Natural killer cell treated with Interleukin-12 subunit alpha and Interleukin-12 subunit beta and Interleukin-15 and Interleukin-18, amount 100 ng/mL, for 72 hours (primary cell): ENCODE measurements at regions not wholly inside any gene's neighbourhood (a gene's known extent, or its start where the extent isn't known, plus 50 kb on each side); places are given as distances from the start of the nearest gene placed in this dataset.
"Not testable (repeated sequence)": the region's sequence is repeated elsewhere in the genome, so short reads cannot be mapped to it uniquely, and the experiment has no call there.

Experiments used
- ATAC-seq, 2 donors: fragments of 150-1000 bp; cut with Tn5 transposase in 1 of 2; sonication (Bioruptor Pico), chemical (Tn5 transposase) in 1 of 2; 2 replicates each; pipeline ENCODE4 v1.10.0; 2021
- DNase-seq: peaks from one replicate; pipeline ENCODE4 v3.0.0; 2022; ENCODE audit warnings: low spot score
- H3K27ac Mint-ChIP-seq, 2 donors: 1 replicate in 1 of 2; 2 replicates in 1 of 2; pipeline ENCODE4 v1.8.0; 2022; ENCODE audit warnings: mixed read lengths in 2 of 2, mild to moderate bottlenecking in 1 of 2, moderate library complexity in 1 of 2
- H3K27me3 Mint-ChIP-seq, 2 donors: 1 replicate in 1 of 2; 2 replicates in 1 of 2; pipeline ENCODE4 v1.8.0; 2022; ENCODE audit warnings: mixed read lengths in 2 of 2
- H3K36me3 Mint-ChIP-seq: one replicate; pipeline ENCODE4 v1.8.0; 2022; ENCODE audit warnings: mixed read lengths
- H3K4me1 Mint-ChIP-seq, 2 donors: 1 replicate in 1 of 2; 2 replicates in 1 of 2; pipeline ENCODE4 v1.8.0; 2022; ENCODE audit warnings: low read depth in 2 of 2, mixed read lengths in 2 of 2, mild to moderate bottlenecking in 1 of 2
- H3K4me3 Mint-ChIP-seq: one replicate; pipeline ENCODE4 v1.8.0; 2022; ENCODE audit warnings: mixed read lengths
- H3K9me3 Mint-ChIP-seq: 2 replicates; pipeline ENCODE4 v1.8.0; 2022; ENCODE audit warnings: mixed read lengths

GRCh38 chr10:36476399-36476798, 649.0 kb upstream of the ANKRD30A start:
- Mint-ChIP-seq H3K4me1 (peaks cover 0 to 3% of the 10 kb centered on the region in 2 donors), H3K27me3 (no peaks in the 10 kb centered on the region), H3K36me3 (no peaks in the 10 kb centered on the region), H3K9me3 (no peaks in the 10 kb centered on the region), H3K4me3 (no peak overlapping the region), H3K27ac (no peak overlapping the region)
- ATAC-seq (no peak), DNase-seq (no peak)

DNA sequence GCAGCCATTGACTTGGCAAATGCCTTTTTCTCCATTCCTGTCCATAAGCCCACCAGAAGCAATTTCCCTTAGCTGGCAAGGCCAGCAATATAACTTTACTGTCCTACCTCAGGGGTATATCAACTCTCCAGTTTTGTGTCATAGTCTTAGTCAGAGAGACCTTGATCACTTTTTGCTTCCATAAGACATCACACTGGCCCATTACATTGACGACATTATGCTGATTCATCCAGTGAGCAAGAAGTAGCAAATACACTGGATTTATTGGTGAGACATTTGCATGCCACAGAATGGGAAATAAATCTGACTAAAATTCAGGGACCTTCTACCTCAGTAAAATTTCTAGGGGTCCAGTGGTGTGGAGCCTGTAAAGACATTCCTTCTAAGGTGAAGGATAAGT, 649.7 kb upstream of the ANKRD30A start:
- no peak overlapping the region for H3K4me3 Mint-ChIP-seq
- peaks cover 0 to 6% of the 10 kb centered on the region in 2 donors for H3K4me1 Mint-ChIP-seq
- no peaks in the 10 kb centered on the region for H3K9me3 Mint-ChIP-seq
- H3K36me3 Mint-ChIP-seq = no peaks in the 10 kb centered on the region
- H3K27ac Mint-ChIP-seq = no peak overlapping the region
- no peaks in the 10 kb centered on the region for H3K27me3 Mint-ChIP-seq
- ATAC-seq (no peak), DNase-seq (no peak)

DNA sequence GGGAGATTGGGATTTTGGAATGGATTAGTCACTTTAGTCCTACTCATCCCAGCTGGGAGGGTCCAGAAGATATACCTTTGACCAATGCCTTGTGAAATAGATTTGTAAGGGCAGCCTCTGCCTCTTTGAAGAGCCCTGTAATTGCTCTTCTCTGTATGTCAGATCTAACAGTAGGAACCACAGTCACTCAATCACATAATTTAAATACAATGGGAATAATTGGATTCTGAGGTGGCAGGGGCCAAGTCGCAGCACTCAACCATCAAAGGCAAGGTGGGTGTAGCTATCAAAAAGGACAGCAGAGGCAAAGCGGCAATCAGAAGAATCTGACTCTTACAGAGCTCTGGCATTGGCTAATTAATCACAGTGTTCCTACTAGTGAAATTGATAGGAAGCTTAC, 650.9 kb upstream of the ANKRD30A start:
- H3K9me3 Mint-ChIP-seq = no peaks in the 10 kb centered on the region
- no peak for ATAC-seq
- H3K4me1 Mint-ChIP-seq = peaks cover 0 to 12% of the 10 kb centered on the region in 2 donors
- no peak overlapping the region for H3K27ac Mint-ChIP-seq
- no peak overlapping the region for H3K4me3 Mint-ChIP-seq
- no peak for DNase-seq
- no peaks in the 10 kb centered on the region for H3K27me3 Mint-ChIP-seq
- no peaks in the 10 kb centered on the region for H3K36me3 Mint-ChIP-seq

DNA sequence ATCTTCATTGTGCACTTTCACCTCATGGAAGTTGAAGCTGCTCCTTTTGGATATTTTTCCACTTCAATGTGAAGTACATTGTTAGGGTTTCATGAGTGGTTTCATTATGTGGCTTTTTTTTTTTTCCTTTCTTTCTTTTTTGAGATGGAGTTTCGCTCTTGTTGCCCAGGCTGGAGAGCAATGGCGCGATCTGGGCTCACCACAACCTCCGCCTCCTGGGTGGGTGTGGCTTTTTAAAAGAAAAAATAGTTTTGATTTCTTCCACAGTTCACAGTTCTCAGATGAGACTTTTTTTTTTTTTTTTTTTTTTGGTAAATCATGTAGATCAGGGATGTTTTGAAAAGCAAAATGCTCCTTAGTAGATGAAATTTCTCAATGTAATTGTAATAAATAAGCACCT, 652.3 kb upstream of the ANKRD30A start:
- Mint-ChIP-seq H3K36me3 (no peaks in the 10 kb centered on the region), H3K4me1 (peaks cover 0 to 14% of the 10 kb centered on the region in 2 donors), H3K4me3 (no peak overlapping the region), H3K27me3 (no peaks in the 10 kb centered on the region), H3K9me3 (no peaks in the 10 kb centered on the region), H3K27ac (no peak overlapping the region)
- ATAC-seq (no peak), DNase-seq (no peak)

DNA sequence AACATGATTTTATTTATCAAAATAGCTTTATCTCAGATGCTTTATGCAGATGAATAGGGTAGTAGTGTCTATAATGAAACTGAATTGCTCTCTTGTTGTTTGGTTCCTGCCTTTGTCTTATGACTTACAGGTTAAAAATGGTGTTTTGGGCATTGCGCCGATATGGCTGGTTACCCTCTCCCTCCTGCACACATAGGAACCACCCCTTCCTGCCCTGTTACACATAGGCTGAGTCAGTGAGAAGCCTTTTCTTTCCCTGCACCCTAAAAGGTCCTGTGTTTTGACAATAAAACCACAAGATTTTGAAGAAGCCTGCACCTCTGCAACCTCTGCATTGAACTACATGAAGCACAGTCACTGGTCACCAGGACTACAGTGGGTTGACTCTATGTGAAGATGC, 655.8 kb upstream of the ANKRD30A start:
- DNase-seq (no peak), ATAC-seq (peak in 1 of 2 donors; percentile 71)
- Mint-ChIP-seq H3K4me1 (peaks cover 0 to 14% of the 10 kb centered on the region in 2 donors), H3K4me3 (no peak overlapping the region), H3K27ac (no peak overlapping the region), H3K36me3 (no peaks in the 10 kb centered on the region), H3K27me3 (no peaks in the 10 kb centered on the region), H3K9me3 (no peaks in the 10 kb centered on the region)

GRCh38 chr10:36468620-36469019, 656.8 kb upstream of the ANKRD30A start:
- no peak for ATAC-seq
- DNase-seq = no peak
- Mint-ChIP-seq H3K27me3 (no peaks in the 10 kb centered on the region), H3K36me3 (no peaks in the 10 kb centered on the region), H3K27ac (no peak overlapping the region), H3K4me1 (peaks cover 0 to 11% of the 10 kb centered on the region in 2 donors), H3K9me3 (no peaks in the 10 kb centered on the region), H3K4me3 (no peak overlapping the region)

DNA sequence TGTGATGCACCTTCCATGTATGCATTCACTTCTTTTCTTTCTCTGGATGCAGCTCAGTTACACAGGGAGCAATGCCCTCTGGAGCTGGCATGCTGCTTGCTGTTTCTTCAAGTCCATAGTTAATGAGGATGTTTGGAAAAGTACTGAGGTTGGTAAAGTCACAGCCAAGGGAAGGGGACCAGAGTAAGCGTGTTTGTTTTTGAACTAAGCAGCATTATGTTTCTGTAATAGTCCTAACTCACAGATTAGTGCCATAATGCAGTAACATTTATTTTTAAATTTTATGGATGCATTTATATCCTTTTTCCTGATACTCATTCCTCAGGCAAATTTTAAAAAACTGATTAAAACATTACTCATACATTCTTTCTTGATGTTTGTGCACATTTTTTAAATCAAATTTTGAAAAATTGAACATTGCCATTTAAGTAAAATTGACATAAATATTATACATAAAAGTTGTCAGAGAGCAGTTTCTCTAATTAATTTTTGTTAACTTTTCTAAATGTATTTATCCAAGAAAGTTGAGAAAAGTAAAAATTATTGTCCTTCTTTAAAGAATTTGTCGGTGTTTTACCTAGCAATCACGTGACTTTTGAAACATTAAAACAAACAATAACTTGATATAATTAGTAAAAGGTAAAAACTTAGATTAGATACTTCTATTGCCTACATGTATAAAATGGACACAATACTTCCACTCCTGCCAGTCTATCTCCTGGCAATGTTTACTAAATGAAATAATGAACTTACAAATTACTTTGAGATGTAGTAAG, 659.6 kb upstream of the ANKRD30A start:
- peaks cover 5% of the 10 kb centered on the region for H3K36me3 Mint-ChIP-seq

DNA sequence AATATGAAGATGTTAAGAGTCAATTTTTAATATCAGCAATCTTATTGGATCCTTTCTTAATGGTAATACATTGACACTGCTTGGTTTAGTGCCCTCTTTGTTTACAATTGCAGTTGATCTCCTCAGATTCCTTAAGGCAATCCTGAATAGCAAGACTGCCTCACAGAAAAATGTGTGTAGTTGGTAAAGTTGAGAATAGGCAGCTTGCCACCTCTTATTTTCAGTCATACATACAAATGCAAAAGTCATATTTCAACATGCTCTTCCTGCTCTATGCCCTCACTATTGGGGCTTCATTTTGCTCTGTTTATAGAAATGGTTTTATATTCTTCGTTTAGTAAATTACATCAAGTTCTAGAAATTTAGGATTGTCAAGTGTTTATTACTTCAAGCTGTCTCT, 661.1 kb upstream of the ANKRD30A start:
- peaks cover 0 to 3% of the 10 kb centered on the region in 2 donors for H3K27me3 Mint-ChIP-seq
- no peak for DNase-seq
- H3K36me3 Mint-ChIP-seq = peaks cover 7% of the 10 kb centered on the region
- H3K4me1 Mint-ChIP-seq = peaks cover 0 to 3% of the 10 kb centered on the region in 2 donors
- H3K27ac Mint-ChIP-seq = no peak overlapping the region
- no peak overlapping the region for H3K4me3 Mint-ChIP-seq
- peaks cover 8% of the 10 kb centered on the region for H3K9me3 Mint-ChIP-seq
- ATAC-seq = no peak

More for the DNA sequence above, 659.6 kb upstream of the ANKRD30A start:
- H3K4me1 Mint-ChIP-seq = peaks cover 0 to 11% of the 10 kb centered on the region in 2 donors
- H3K27ac Mint-ChIP-seq = no peak overlapping the region
- peaks cover 0 to 3% of the 10 kb centered on the region in 2 donors for H3K27me3 Mint-ChIP-seq
- DNase-seq (no peak), ATAC-seq (no peak)
- no peak overlapping the region for H3K4me3 Mint-ChIP-seq
- H3K9me3 Mint-ChIP-seq = peaks cover 7% of the 10 kb centered on the region

DNA sequence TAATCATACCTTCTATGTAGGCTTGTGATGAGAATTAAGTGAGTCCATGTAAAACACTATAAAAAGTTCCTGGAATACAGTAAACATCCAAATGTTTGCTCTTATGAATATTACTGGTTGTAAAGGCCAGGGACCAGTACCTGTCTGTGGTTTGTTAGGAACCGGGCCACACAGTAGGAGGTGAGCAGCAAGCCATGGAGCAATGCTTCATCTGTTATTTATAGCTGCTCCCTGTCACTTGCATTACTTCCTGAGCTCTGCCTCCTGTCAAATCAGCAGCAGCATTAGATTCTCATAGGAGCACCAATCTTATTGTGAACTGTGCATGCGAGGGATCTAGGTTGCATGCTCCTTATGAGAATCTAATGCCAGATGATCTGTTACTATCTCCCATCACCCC, 662.0 kb upstream of the ANKRD30A start:
- peaks cover 0 to 2% of the 10 kb centered on the region in 2 donors for H3K4me1 Mint-ChIP-seq
- H3K27ac Mint-ChIP-seq = no peak overlapping the region
- DNase-seq (no peak), ATAC-seq (no peak)
- peaks cover 0 to 3% of the 10 kb centered on the region in 2 donors for H3K27me3 Mint-ChIP-seq
- no peak overlapping the region for H3K4me3 Mint-ChIP-seq
- peaks cover 8% of the 10 kb centered on the region for H3K9me3 Mint-ChIP-seq
- H3K36me3 Mint-ChIP-seq = peaks cover 7% of the 10 kb centered on the region

DNA sequence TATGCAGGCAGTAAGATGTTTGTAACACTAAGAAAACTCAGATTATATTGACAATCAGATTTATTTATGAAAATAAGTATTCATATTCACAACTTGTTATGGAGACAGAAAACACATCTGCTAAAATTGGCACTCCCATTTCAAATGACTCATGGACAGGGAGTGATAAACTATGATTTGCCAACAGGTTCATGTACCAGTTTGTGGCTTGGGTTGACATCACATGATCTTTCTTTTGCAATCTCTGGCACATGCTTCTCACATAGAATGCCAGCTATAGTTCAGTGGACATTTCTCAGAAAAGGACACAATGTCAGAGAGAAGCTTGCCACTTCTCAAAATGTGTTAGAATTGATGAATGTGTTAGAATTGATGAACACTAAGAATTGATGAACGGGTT, 663.2 kb upstream of the ANKRD30A start:
- peaks cover 7% of the 10 kb centered on the region for H3K36me3 Mint-ChIP-seq
- DNase-seq (no peak), ATAC-seq (peak in 1 of 2 donors; percentile 56)
- peaks cover 0 to 2% of the 10 kb centered on the region in 2 donors for H3K4me1 Mint-ChIP-seq
- peaks cover 8% of the 10 kb centered on the region for H3K9me3 Mint-ChIP-seq
- peaks cover 0 to 3% of the 10 kb centered on the region in 2 donors for H3K27me3 Mint-ChIP-seq
- H3K27ac Mint-ChIP-seq = no peak overlapping the region
- H3K4me3 Mint-ChIP-seq = no peak overlapping the region

- H3K9me3 Mint-ChIP-seq, H3K4me1 Mint-ChIP-seq, DNase-seq, H3K27me3 Mint-ChIP-seq, H3K4me3 Mint-ChIP-seq, H3K27ac Mint-ChIP-seq, H3K36me3 Mint-ChIP-seq, ATAC-seq: not testable (repeated sequence)
Observed at GRCh38 chr10:36458437-36458836, 667.0 kb upstream of the ANKRD30A start.

DNA sequence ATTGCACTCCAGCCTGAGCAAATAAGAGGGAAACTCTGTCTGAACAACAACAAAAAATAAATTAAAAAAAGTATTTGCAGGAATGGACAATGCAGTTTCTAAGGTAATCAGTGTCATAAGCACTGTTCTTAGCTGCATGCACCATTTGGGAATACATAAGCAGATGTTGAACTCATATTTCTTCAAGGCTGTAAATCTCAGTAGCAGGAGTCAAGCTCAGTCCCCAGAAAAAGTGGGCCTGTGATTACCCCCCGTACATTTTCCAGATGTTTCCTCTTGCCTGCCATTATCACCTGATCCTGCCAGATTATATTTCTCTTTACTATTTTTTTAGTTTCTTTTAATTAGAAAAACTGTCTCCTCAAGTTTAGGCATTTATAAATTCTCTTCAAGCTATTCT, 667.6 kb upstream of the ANKRD30A start:
- Mint-ChIP-seq H3K27ac (no peak overlapping the region), H3K9me3 (peaks cover 8% of the 10 kb centered on the region), H3K27me3 (peaks cover 0 to 3% of the 10 kb centered on the region in 2 donors), H3K36me3 (peaks cover 7% of the 10 kb centered on the region), H3K4me1 (peaks cover 0 to 2% of the 10 kb centered on the region in 2 donors), H3K4me3 (no peak overlapping the region)
- no peak for ATAC-seq
- DNase-seq = no peak

GRCh38 chr10:36455526-36456133, 669.8 kb upstream of the ANKRD30A start:
- no peaks in the 10 kb centered on the region for H3K27me3 Mint-ChIP-seq
- H3K27ac Mint-ChIP-seq = no peak overlapping the region
- no peak for DNase-seq
- no peaks in the 10 kb centered on the region for H3K9me3 Mint-ChIP-seq
- peaks cover under 1% of the 10 kb centered on the region for H3K36me3 Mint-ChIP-seq
- no peak overlapping the region for H3K4me3 Mint-ChIP-seq
- ATAC-seq = no peak
- no peaks in the 10 kb centered on the region for H3K4me1 Mint-ChIP-seq

- ATAC-seq (no peak), DNase-seq (no peak)
- Mint-ChIP-seq H3K9me3 (no peaks in the 10 kb centered on the region), H3K4me3 (no peak overlapping the region), H3K36me3 (no peaks in the 10 kb centered on the region), H3K27me3 (no peaks in the 10 kb centered on the region), H3K27ac (no peak overlapping the region), H3K4me1 (no peaks in the 10 kb centered on the region)
Observed at GRCh38 chr10:36452851-36453250, 672.5 kb upstream of the ANKRD30A start.
